GM21717 (cell line): ENCODE measurements at regions not wholly inside any gene's neighbourhood (a gene's known extent, or its start where the extent isn't known, plus 50 kb on each side); places are given as distances from the start of the nearest gene placed in this dataset.
"Not testable (repeated sequence)": the region's sequence is repeated elsewhere in the genome, so short reads cannot be mapped to it uniquely, and the experiment has no call there.

Experiments
- ATAC-seq: cut with Tn5 transposase; IDR thresholded peaks from one replicate; pipeline ENCODE4 v1.9.1; 2021; ENCODE audit warnings: mild to moderate bottlenecking, moderate library complexity; ENCODE audit not compliant: unreplicated experiment

GRCh38 chr11:67878666-67879065 lies 125.2 kb downstream of the UNC93B1 start:
- ATAC-seq: not testable (repeated sequence)

DNA sequence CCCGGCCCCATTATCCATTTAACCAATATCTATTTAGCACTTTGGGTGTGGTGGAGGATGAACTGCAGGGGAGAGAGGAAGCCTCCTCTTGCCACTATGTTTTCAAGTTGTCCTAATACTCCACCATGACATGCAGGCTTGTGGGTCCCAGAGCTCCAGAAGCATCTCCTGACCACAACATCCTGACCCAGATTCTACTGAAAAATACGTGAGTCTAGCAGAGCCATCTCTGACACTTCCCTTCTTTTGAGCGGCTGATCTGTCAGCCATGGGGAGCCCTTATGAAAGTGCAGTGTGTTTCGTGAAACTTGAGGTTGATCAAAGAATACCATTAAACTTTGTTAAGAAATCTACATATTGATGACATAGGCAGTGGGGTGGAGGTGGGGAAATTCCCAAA lies 126.6 kb downstream of the UNC93B1 start:
- ATAC-seq: not testable (repeated sequence)

- ATAC-seq: not testable (repeated sequence)
Observed at GRCh38 chr11:67873223-67873622, 130.7 kb downstream of the UNC93B1 start.

DNA sequence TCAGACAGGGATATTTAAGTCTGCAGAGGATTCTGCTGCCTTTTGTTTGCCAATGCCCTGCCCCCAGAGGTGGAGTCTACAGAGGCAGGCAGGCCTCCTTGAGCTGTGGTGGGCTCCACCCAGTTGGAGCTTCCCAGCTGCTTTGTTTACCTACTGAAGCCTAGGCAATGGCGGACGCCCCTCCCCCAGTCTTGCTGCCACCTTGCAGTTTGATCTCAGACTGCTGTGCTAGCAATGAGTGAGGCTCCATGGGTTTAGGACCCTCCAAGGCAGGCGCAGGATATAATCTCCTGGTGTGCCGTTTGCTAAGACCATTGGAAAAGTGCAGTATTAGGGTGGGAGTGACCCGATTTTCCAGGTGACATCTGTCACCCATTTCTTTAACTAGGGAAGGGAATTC lies 132.7 kb downstream of the UNC93B1 start:
- not testable (repeated sequence) for ATAC-seq

DNA sequence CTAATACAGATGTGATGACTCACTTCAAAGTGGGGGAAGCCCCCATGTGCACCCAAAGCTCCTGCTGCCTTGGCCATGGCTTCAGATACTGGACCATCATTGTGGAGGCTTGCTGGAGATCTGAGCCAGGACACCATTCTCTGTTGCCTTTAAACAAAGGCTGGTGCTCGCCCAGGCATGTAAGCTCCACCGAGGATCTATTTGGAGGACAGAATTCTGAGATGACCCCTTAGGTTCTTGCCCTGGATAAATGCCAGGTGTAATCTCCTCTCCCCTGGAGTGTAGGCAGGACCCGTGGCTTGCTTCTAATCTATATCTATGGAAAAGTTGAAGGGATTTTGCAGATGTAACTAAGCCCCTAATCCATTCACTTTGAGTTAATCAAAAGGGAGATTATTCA lies 141.0 kb downstream of the UNC93B1 start:
- ATAC-seq: not testable (repeated sequence)

DNA sequence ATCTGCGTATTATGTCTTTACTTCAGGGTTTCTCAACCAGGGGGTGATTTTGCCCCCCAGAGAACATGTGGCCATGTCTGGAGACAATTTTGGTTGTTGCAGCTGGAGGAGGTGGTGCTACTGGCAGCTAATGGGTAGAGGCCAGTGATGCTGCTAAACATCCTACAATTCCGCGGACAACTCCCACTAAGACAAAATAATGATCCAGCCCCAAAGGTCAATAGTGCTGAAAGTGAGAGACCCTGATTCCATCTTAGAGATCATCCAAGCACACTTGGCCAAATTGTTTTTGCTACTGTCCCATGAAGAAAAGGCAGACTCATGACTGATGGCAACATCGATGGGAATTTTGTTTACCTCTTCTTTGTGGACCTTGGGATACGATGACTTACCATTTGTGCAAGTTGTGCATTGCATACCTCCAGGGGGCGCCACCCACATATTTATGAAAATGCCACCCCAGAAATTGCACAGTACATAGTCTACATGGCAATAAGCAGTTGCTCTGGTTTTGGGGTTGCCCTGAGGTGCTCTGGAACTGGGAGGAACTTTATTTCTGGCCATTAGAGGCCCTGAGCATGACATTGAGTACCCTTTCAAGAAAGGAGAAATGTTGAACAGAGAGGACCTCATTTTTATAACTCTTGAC lies 144.3 kb downstream of the UNC93B1 start:
- not testable (repeated sequence) for ATAC-seq

DNA sequence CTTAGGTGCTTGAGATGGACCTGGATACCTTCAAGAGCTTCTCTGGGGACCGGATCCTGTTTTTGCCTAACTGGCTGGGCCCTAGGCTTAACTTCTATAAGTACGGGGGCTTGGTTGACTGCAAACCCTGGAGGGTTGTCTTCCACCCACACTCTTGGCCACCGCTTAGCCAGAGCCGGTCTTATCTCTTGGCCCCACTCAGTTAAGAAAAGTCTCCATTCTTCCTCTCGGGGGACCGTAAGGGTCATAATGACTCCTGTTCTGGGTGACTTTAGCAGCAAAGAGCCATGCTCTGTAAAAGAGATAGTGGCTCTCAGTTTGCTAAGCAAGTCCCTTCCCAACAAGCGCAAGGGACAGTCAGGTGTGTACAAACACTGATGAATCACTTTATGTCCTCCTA lies 153.2 kb downstream of the UNC93B1 start:
- ATAC-seq: not testable (repeated sequence)

- not testable (repeated sequence) for ATAC-seq
Observed at GRCh38 chr11:67849766-67850165, 154.1 kb downstream of the UNC93B1 start.

DNA sequence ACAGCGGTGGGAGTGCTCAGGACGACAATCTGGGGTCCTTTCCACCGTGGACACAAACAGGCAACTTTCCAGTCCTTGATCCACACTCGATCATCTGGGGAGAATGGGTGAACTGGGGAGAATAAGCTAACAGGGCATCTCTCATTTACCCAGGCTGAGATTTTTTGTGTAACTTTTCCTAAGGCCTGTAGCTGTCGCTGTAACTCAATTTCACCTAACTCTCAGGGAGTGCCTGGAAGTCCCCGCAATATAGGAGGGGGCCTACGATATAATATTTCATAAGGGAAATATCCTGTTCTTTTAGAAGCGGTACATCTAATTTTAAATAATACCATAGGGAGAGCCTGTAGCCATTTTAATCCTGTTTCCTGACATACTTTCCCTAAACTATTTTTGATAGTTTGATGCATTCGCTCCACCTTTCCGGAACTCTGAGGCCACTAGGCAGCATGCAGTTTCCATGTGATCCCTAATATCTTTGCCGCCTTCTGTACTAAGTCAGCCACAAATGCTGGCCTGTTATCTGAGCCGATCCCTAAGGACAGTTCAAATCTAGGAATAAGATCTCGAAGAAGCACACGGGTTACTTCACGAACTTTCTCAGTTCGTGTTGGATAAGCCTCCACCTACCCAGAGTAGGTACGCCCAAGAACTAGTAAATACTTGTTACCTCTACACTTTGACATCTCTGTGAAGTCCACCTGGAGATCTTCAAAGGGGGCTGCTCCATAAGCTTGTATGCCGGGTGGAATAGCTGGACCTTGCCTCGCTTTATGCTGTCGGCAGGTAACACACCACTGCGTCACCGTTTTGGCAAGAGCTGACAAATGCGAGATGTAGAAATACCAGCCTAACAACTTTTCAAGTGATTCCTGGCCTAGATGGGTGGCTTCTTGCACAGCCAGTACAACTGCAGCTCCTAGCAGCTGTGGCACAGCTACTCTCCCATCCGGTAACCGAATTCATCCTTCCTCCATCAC lies 155.7 kb downstream of the UNC93B1 start:
- not testable (repeated sequence) for ATAC-seq

GRCh38 chr11:67846303-67846702 lies 157.6 kb downstream of the UNC93B1 start:
- not testable (repeated sequence) for ATAC-seq

DNA sequence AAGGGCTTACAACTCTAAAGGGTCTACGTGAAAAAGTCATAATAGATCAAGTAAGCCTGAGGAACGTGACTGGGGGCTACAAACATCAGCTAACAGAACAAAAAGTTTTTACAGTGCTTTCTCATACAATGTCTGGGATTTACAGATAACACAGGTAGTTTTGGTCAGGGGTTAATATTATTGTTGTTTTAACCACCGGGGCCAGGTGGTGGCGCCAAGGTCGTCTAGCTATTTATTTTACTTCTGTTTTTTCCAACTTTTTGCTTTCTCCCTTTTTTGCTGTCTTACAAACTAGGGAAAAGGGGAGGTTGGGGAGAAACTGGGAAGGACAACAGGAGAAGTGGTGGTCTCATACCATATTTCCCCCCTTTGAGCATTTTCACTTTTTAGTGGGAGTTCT lies 158.6 kb downstream of the UNC93B1 start:
- ATAC-seq: not testable (repeated sequence)

DNA sequence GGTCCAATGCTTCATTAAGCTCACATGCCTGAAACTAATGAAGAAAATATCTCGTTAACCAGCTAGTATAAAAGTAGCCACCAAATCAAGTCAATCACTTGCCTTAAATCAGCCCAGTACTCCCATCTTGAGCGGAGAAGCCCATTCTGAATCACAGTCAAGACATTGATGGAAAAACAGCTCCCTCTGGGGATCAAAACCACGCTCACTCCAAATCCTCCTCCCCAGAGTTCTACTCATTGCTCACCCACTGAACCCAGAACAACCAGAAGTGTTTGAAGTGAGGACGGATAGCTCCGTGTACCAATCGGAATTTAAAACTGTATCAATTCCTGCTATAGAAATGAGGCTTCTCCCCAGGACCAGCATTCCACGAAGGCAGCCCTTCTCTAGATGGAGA lies 163.3 kb downstream of the UNC93B1 start:
- not testable (repeated sequence) for ATAC-seq

- ATAC-seq: not testable (repeated sequence)
Observed at GRCh38 chr11:67830152-67830551, 155.7 kb upstream of the ALDH3B2 start.

- not testable (repeated sequence) for ATAC-seq
Observed at GRCh38 chr11:67826951-67827296, 152.5 kb upstream of the ALDH3B2 start.

DNA sequence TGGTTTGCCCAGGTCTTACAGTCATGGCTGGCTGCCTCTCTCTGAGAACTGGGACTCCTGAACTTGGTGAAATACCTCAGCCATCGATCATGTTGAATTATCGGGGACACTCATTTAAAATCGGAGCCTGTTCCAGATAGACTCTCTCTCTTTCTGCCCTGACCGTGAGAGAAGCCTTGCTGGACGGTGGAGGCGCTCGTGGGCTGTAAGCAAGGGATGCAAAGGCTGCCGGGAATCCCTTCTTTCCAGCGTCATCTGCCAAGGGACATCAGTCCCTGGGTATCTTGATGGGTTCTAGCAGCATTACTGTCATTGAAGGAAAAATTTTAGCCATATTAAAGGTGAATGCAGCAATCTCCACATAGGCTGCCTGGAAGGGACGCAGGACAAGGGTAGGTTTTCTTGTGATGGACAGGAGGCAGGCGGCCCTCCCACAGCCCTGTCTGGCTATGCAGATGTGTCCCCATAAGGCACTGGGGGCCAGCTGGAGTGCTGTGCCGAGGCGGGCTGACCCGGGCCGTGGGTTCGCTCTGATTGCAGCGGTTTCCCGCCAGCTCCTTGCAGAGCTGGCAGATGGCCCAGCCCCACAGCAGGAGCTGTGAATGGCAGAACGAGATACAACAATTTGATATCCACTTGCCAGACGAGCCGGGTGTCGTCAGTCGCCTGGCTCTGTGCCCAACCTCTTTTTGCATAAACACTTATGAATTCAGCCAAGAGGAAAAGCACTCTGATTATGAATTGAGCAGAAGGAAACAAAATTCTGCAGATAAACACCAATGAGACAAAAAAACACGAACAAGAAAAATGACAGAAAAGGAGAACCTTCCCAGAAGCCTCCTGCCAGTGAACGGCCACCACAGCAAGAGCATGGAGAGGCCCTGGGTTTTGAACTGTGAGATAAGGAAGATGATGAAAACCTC lies 151.9 kb upstream of the ALDH3B2 start:
- not testable (repeated sequence) for ATAC-seq

DNA sequence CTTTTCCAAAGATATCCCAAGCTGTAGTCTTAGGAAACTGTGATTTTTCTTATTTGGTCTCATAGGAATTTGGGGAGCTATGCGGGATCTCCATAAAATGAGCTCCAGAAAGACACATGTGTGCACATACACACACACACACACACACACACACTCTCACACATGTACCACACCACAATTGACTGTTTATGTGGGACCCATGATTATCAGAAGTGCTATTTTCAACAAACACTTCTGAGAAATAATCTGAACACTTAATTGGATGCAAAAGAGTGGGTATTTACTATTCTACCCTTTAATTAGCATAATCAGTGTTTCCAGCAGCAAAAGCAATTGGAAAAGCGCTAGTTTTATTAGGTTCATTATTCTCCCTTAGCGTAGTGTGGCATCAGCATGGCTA lies 150.4 kb upstream of the ALDH3B2 start:
- ATAC-seq: not testable (repeated sequence)

GRCh38 chr11:67820081-67820480 lies 145.7 kb upstream of the ALDH3B2 start:
- no peak for ATAC-seq

- ATAC-seq: not testable (repeated sequence)
Observed at GRCh38 chr11:67817558-67817957, 143.1 kb upstream of the ALDH3B2 start.

GRCh38 chr11:67809301-67809700 lies 134.9 kb upstream of the ALDH3B2 start:
- ATAC-seq: not testable (repeated sequence)

DNA sequence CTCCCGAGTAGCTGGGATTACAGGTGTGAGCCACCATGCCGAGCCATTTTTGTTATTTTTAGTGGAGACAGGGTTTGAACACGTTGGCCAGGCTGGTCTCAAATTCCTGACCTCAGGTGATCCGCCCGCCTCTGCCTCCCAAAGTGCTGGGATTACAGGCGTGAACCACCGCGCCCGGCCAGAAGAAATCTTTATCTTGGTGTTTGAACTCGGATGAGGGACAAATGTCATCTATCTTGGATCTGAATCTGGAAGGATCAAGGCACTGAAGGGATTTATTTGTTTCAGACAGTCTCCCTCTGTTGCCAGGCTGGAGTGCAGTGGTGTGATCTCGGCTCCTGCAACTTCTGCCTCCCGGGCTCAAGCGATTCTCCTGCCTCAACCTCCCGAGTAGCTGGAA lies 133.5 kb upstream of the ALDH3B2 start:
- ATAC-seq: not testable (repeated sequence)

DNA sequence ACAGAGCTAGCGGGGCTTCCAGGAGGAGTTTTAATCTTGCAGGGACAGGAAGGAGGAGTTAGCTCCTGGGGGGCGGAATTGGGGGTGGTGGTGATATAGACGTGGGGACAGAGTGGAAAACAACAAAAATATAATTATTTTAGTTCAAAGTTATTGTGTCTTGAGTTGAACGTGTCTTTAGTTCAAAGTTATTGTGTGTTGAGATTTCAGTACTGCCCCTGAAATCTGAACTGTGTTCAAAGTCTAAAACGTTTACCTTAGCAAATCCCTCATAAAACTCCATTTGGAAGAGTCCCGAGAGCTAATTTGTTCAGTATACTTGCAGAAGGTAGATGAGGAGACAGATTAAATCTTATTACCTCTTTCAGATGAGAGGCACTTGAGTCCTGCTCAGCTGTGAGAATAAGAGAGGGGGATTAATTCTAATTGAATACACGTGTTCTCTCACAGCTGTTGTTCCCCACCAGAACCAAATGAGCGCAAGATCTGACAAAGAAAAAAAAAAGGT lies 132.4 kb upstream of the ALDH3B2 start:
- ATAC-seq: not testable (repeated sequence)
